Keratinocyte (primary cell): ENCODE measurements at regions not wholly inside any gene's neighbourhood (a gene's known extent, or its start where the extent isn't known, plus 50 kb on each side); places are given as distances from the start of the nearest gene placed in this dataset.

Experiments used
- EZH2 ChIP-seq: IDR thresholded peaks from one replicate; pipeline ENCODE4 v1.6.1; 2012; ENCODE audit warnings: inconsistent platforms, mild to moderate bottlenecking, low read length, moderate library complexity
- TF ChIP-seq, protein P1 (sequence below), 3 experiments: IDR thresholded peaks in 1 of 3; conservative IDR thresholded peaks in 1 of 3; optimal IDR thresholded peaks in 1 of 3; 2 replicates in 2 of 3; 3 replicates in 1 of 3; pipeline versions ENCODE3 to v1.5.1; 2011; ENCODE audit warnings: low read length in 3 of 3, mild to moderate bottlenecking in 3 of 3, moderate library complexity in 2 of 3, control low read depth in 1 of 3, inconsistent platforms in 1 of 3; ENCODE audit not compliant: insufficient read depth in 2 of 3; ENCODE audit errors: extremely low read depth in 1 of 3

DNA sequence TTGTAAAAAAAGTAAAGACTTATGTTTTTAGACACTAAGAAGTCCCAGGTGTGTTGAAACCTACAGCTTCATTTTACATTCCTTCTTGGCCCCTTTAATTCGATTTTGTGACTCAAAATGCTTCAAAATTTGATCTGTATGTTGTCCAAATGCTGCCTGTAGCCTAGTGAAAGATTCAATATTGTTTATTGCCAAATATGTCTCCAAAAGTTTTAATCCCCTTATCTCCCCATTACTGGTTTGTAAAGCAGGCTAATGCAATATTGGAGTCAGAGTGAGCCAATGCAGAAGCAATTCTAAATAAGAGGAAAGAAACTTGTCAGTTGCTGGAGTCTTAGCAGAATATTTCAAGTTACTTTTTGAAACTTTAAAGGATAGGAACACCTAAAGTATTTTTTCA, 287.0 kb upstream of the ZC3H15 start:
- TF ChIP-seq, protein P1, sequence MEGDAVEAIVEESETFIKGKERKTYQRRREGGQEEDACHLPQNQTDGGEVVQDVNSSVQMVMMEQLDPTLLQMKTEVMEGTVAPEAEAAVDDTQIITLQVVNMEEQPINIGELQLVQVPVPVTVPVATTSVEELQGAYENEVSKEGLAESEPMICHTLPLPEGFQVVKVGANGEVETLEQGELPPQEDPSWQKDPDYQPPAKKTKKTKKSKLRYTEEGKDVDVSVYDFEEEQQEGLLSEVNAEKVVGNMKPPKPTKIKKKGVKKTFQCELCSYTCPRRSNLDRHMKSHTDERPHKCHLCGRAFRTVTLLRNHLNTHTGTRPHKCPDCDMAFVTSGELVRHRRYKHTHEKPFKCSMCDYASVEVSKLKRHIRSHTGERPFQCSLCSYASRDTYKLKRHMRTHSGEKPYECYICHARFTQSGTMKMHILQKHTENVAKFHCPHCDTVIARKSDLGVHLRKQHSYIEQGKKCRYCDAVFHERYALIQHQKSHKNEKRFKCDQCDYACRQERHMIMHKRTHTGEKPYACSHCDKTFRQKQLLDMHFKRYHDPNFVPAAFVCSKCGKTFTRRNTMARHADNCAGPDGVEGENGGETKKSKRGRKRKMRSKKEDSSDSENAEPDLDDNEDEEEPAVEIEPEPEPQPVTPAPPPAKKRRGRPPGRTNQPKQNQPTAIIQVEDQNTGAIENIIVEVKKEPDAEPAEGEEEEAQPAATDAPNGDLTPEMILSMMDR (optimal IDR thresholded peaks at IDR 0.05 in 1 of 3, IDR thresholded peaks at IDR 0.05 in 1 of 3, conservative IDR thresholded peaks at IDR 0.05 in 1 of 3; ENCODE audit: extremely low read depth in 1 of 3, insufficient read depth in 2 of 3, low read length in 3 of 3) = no peak
- TF ChIP-seq EZH2 = no peak
